ENCODE measurements at regions not wholly inside any gene's neighbourhood (a gene's known extent, or its start where the extent isn't known, plus 50 kb on each side); places are given as distances from the start of the nearest gene placed in this dataset.
"Not testable (repeated sequence)": the region's sequence is repeated elsewhere in the genome, so short reads cannot be mapped to it uniquely, and the experiment has no call there.

DNA sequence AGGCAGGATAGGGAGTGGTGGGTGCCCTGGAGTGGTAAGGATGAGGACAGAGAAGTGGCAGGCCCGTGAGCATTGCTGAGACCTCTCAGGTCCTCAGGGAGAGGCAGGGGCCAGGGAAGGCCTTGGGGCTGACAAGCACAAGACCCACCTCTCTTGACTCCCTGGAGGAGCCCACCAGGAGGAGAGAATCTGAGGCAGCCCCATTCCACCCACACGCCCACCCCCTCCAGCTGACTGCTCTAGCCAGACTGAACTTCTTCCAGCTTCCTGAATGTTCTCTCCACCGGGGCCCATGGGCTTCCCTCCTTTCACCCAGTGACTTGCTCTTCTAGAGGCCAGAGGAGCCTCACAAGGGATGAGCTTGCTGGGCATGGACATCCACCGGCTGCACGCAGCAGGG, 1403.0 kb downstream of the BRD1 start:
- DNase-seq (ENCODE audit: low read depth) = no peak

DNA sequence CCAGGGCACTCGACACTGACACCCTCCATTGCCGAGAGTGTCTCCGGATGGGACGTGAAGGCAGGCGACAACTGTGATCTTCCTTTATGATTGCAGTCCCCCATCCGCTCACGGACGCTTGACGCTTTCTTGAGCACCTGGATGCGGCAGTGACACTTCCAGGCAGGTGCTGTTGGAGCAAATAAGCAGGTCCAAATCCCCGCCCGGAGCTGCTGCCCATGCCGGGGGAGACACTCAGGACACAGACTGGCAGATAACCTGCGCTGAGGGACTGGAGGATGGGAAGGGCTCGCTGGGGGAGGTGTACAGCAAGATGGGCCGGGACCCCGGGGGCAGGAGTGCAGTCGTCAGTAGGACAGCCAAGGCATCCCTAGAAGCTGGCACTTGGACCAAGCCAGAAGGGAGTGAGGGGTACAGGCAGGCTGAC, 1403.5 kb downstream of the BRD1 start:
- DNase-seq (ENCODE audit: low read depth) = no peak

DNA sequence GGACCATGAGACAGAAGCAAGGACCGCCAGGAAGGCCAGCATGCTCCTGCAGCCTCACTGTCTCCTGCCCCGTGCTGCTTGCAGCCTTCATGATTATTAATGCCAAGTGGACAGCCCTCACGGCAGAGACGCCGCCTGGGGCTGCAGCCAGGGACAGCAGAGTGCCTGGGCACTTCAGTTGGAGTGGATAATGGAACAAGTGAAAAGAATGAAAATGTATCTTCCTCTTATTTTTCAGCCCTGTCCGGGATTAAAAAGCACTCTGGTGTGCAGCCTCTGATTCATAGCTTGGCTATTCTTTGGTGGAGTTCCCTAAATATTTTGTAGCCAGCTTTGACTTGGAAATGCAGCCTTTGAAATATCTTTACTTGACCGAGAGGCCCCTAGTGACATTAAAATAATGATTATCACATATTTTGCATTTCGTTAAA, 1404.2 kb downstream of the BRD1 start:
- DNase-seq (ENCODE audit: low read depth) = no peak

DNA sequence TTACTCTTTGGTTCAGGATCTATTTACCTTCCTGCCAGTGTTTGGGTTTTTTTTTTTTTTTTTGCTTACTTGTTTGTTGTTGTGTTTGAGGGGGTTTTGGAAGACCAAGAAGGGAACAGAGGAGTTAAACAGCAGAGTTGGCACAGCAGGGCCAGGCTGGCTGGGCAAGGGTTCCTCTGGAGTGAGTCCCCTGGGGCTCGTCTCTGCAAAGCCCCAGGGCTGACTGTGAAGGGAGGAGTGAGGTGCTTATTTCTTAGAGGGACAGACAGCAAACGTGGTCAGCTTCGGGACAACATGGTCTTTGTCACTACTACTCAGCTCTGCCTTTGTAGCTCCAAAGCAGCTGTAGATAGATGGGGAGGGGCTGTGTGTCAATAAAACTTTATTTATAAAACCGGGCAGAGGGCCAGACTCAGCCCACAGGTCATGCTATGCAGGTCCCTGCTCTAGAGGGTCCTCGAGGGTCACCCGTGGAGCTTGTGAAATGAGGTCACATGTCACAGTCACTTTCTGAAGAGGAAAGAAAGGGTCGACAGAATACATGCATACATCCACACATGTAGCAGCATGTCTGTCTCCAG, 1404.7 kb downstream of the BRD1 start:
- DNase-seq (ENCODE audit: low read depth) = no peak

DNA sequence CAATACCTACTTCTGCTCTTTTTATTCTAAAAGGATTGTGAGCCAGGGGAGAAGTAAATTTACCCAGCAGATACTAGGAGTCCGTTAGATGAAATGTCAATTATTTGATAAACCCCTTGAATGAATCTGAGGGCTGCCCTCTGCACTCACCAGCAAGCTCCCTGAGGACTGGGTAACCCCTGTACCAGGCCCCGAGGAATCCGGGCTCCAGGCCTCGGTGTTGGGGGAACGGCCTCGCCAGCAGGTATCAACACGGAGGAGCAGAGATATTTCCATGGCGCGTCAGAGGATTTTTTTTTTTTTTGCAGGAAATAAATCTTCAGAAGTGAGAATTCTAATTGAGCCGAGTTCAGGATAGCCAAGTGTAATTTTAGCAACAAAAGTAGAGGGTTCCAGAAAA, 1408.8 kb downstream of the BRD1 start:
- DNase-seq (ENCODE audit: low read depth) = no peak

DNA sequence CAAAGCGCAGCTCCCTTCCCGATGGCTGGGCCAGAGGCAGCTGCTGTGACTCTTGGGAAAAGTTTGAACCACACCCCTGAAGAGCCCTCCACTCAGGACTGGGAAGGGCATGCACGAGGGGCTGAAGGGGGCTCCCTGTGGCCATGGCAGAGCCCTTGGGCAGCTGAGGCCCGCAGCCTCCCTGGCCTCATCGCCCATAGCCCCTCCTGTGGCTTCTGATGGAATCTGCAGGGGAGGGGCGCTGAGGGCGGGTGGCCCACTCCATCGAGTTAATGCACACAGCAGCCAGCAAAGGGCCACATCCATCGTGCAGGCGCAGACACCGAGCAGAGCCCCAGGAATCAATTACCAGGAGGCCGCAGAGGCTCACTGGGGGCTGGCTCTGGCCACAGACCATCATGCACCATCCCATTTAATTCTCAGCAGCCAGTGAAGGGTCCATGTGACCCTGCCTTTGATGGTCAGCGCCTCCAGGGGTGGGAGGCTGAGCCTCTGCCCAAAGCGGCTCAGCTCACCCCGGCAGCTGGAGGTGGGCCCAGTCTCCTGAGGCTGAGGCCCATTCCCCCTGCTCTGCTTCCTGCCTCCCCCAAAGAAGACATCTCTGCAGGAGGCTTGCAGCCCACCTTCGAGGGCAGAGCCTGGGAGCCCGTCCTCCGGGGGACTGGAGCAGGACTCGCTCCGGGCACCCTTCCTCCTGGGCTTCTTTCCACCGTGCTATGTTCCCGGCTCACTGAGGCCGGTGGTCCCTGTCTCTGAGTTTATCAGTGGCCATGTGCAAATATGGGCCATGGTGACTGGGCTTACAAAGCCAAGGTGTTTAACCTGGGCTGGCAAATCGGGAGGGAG, 1410.2 kb downstream of the BRD1 start:
- no peak for DNase-seq (ENCODE audit: low read depth)

DNA sequence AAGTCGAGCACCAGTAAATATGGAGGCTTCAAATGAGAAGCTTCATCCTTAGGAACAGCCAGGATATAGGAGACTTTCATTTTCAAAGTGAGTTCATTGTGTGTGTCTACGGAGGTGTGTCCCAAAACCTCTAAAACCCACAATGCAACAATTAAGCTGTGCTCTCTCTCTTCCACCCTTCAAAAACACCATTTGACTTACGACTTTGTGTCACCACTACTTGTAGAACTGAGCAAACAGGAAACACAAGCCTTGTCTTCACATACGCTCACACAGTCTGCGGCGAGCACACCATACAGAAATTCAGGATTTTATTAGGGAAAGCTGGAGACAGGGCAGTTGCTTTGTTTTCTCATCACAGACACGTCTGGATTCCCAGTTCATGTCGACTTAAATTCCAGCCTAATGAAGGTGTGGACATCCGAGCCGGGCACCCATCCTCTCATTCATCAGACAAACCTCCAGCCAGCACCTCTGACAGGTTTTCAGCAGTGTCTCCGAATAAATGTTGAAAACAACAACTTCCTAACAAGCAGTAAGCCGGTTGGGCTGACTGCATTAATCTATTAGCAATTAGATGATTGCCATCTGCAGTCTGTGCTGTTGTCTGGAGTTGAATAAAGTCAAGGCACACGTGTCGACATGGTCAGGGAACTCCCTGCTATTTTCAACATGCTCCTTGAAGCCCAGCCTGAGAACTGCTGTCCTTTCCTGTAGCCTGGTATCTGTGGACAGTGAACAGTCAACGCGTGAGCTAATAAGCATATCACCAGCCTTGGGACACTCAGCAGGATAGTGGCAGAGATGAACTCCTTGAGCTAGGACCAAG, 1411.1 kb downstream of the BRD1 start:
- DNase-seq (ENCODE audit: low read depth) = no peak

DNA sequence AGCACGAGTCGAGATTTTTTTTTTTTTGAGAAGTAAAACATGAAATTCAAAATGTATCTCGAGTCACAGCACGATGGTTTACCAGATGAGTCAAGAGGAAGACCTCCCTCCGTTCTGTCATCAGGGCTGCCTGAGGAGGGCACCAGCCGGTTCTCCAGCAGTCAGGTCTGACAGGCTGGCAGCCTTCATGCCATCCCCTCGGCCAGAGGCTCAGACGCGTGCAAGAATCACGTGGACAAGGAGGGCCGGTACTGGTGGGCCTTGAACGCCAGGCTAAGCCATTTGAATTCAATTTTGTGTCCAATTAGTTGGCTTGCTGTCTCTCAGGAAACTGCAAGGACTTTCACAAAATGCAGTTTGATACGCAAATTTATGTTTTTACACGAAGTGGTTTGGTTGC, 1412.2 kb downstream of the BRD1 start:
- no peak for DNase-seq (ENCODE audit: low read depth)

DNA sequence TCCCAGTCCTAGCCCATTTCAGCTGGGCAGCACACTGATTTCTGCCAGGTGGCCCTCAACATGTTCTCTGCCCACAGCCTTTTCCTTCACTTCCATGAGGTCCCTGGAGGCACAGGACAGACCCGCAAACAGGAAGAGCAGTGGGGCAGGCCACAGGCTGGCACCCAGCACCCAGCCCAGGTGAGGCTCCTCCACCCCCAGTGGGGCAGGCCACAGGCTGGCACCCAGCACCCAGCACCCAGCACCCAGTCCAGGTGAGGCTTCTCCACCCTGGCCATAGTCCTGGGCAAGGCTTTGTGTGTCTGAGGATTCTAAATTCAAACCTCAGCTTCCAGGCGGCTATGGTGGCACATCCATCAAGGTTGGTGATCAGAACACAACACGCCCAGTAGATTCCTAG, 1413.0 kb downstream of the BRD1 start:
- DNase-seq (ENCODE audit: low read depth) = no peak

DNA sequence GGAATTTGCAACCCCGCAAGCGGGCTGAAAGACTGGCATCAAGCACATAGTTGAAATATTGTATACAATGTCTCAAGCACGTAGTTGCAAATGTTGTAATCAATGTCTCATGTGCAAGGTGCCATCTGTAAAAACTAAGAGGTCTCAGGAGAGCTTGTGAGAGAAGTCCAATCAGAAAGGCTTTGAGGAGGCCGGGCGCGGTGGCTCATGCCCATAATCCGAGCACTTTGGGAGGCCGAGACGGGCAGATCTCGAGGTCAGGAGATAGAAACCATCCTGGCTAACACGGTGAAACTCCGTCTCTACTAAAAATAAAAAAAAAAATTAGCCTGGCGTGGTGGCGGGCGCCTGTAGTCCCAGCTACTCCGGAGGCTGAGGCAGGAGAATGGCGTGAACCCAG, 1414.7 kb downstream of the BRD1 start:
- not testable (repeated sequence) for DNase-seq (ENCODE audit: low read depth)

DNA sequence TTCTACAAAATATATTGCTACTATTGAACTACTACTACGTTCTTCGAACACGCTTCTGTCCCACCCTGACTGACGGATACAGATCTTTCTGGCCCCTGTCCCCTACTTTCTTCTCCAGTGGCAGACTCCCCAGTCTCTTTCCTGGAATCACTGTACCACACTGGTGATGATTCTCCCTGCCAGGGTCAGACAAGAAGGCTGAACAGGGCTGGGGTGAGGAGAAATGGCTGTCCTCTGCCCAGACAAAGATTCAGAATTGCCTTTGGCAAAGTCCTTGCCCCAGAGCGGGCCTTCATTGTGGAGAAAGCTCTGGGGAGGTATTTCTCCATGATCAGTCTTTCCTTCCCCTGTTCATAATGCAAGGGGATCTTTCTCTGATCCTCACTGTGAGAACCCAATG, 1417.1 kb downstream of the BRD1 start:
- DNase-seq (ENCODE audit: low read depth) = no peak

DNA sequence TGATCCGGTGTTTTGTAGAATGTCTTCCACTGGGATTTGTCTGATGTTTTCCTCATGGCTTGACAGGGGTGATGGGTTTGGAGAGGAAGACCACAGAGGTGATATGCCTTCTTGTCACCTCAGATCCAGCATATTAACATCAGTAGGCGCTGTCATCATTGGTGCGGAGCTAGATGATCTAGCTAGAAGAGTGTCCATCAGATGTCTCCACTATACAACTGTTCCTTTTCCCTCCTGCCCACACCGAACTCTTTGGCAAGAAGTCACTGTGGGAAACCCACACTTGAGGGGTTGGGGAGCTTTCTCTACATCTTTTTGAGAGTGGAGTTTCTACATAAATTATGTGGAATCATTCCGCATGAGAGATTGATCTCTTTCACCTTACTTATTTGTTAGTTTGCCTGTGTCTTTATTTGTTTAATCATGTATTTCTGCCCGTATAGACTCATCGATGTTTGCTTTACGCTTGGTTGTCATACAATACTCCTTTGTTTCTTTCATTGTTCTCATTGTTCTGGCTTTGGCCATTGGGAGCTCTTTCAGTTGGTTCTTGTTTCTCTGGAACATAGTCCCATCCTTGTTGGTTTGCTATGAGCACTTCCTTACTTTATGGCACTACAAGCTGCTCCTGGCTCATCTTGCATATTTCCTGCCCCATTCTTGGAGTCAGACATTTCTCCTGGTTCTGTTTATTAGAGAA, 1420.3 kb downstream of the BRD1 start:
- no peak for DNase-seq (ENCODE audit: low read depth)

DNA sequence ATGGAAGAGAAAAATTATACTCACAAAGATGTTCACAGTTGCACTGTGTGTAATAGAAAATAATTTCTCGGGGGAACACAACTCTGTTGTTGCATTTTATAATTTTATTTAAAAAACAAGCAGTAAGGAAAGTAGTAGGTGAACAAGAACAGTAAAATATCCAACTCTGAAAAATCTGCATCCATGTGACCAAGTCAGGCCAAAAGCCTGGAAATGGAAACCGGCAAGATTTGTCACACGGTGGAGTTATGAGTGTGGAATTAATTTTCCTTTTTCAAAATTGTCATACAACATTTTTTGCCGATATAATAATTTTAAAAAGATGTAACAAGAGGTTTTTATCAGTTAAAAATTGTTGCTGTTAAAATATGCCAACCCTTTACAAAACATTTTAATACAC, 1421.5 kb downstream of the BRD1 start:
- DNase-seq (ENCODE audit: low read depth) = no peak

DNA sequence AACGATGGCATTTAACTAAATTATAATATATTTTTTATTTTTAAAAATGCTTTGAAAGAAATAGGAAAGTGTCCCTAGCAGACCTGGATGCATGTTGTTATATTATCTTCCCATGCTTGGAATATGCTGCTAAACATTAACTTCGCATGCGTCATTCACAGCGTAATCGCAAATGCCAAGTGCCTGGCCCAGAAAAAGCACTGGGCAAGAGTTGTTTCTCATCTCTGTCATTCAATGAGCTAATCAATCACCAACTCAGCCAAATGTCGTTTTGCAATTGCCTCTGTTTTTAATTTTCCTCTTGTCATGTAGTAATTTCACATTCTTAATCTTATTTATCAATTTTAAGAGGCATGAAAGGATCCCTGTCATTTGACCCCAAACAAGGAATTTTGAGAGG, 1421.9 kb downstream of the BRD1 start:
- no peak for DNase-seq (ENCODE audit: low read depth)

DNA sequence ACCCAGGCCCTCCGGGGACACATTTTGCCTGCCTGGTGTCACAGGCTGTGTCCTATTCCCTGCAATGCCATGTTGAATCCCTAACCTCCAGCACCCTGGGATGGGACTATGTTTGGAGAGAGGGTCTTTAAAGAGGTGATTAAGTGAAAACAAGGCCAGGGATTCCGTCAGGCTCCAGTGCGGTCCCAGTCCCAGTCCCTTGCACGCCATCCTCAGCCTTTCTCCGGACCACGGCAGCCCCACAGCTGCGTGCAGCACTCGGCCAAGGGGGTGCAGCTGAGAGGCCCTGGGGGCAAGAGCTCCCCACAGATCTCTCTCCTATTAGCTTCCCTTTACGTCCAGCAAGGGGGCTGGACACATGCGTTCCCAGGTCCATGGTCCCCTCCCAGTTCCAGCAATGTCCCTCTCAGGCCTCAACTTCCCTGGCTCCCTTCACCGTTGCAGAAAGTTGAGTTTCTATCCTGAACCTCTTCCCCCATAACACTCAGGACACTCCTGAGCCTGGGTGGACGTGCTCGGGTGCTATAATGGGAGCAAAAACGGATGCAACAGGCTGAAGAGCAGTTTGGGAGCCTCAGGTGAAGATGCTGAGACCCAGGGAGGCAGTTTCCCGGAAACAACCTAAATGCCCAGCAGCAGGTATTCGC, 1422.7 kb downstream of the BRD1 start:
- no peak for DNase-seq (ENCODE audit: low read depth)

DNA sequence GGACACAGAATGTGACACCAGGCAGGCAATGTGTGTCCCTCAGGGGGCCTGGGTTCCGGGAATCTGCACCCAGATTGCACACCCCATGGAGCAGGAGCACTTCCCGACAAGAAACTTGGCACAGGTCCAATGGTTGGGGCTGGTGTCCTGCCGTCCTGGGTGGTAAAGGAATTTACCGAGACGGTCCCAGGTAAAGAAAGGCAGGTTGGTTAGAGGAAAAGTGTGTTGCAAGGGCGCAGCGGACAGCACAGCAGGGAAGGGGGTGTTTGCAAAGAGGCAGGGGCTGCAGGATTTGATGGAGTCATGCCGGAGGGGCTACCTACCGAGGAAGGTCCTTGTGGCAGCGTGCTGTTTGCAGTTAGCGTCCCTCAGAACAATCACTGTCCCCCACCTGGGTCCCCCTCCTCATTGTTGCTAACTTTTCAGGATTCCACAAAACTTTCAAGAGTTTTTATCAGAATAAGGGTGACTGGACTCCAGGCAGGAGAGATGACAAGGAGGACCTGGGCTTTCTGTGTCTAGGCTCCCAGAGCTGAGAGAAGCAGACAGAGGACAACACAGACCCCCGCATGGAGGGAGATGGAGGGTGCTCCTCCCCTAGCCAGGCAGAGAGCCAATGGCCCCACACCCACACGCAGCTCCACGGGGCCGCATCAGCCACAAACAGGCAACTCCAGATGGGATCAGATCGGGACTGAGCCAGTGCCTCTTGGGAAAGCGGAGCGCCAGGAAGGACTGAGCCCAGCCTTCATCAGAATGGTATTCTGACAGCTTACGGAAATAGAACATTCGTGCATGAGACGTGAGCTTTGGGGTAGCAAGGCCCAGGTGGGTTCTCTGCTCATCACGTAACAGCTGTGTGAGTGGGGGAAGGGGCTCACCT, 1423.9 kb downstream of the BRD1 start:
- DNase-seq (ENCODE audit: low read depth) = no peak

DNA sequence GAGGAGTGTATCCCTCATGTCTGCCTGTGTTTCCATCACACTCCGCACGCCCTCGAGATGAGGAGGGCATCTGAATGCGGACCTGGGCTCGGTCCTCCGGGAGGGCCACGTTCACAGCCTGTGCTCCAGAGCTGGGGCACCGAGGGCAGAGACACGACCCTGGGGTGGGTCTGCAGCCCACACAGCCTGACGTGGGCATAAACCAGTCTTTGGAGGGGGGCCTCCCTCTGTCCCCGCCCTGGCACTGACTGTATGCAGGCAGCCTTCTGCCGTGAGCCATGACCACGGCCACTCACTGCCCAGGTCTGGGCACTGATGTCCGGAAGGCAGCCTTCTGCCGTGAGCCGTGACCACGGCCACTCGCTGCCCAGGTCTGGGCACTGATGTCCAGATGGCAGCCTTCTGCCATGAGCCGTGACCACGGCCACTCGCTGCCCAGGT, 1425.1 kb downstream of the BRD1 start:
- no peak for DNase-seq (ENCODE audit: low read depth)

DNA sequence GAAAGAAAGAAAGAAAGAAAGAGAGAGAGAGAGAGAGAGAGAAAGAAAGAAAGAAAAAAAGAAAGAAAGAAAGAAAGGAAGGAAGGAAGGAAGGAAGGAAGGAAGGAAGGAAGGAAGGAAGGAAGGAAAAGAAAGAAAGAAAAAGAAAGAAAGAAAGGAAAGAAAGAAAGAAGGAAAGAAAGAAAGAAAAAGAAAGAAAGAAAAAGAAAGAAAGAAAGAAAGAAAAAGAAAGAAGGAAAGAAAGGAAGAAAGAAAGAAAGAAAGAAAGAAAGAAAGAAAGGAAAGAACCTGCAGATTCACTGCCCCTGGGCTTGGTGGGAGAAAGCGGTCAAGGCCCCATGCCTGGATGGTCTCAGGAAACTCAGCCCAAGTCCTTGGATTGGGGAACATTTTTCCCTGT, 1426.2 kb downstream of the BRD1 start:
- DNase-seq (ENCODE audit: low read depth) = not testable (repeated sequence)

DNA sequence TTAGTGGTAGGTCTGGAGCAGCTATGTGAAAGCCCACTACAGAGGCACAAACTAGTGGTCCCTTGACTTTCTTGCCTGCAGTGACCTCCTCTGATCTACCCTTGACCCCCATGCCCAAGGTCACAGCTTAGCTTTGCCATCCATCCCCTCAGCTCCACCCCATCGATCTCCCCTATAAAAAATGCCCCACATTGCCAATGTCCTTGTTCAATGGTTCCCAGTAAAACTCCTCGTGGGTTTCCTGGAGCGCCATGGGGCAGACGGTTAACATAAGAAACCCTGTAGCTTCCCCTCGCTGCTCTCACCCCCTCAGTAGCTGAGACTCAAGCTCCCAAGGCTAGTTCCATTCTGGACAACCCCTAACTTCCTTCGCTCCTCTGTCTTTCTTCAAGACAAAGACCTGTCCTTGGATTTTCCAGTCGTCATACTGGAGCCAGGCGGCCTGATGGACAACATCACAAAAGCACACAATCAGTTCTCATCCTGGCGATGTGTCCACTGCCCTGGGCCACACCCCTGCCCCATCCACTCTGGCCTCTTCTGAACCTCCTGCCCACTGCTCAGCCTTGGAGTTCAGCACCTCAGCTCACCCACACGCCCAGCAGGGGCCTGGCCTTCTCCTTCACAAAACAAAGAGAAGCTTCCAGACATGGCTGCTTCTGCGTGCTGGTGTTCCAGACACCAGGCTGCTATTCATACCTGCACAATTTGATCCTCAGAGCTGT, 1429.3 kb downstream of the BRD1 start:
- DNase-seq (ENCODE audit: low read depth) = no peak
